ENCODE measurements at regions not wholly inside any gene's neighbourhood (a gene's known extent, or its start where the extent isn't known, plus 50 kb on each side); places are given as distances from the start of the nearest gene placed in this dataset.

DNA sequence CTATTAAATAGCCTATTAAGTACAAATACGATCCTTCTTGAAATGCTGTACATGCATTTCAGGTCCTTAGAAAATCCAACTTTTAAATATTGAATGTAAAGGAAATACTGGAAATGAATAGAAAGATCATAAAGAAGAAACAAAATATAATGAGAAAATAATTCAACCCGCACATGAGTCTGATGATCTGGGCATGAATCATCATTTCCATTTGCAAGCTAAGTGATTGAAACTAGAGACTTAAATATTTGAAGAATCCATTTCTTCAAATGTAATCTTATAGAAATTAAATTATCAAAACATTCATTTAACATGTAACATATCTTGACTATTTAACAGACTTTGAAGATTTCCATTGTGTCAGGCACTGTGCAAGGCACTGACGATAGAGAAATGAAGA, 977.0 kb downstream of the TFAP2A start:
- TF ChIP-seq GABPA (IDR thresholded peaks at IDR 0.05 in 1 of 2, conservative IDR thresholded peaks at IDR 0.05 in 1 of 2) = no peak
- TF ChIP-seq, protein P1, sequence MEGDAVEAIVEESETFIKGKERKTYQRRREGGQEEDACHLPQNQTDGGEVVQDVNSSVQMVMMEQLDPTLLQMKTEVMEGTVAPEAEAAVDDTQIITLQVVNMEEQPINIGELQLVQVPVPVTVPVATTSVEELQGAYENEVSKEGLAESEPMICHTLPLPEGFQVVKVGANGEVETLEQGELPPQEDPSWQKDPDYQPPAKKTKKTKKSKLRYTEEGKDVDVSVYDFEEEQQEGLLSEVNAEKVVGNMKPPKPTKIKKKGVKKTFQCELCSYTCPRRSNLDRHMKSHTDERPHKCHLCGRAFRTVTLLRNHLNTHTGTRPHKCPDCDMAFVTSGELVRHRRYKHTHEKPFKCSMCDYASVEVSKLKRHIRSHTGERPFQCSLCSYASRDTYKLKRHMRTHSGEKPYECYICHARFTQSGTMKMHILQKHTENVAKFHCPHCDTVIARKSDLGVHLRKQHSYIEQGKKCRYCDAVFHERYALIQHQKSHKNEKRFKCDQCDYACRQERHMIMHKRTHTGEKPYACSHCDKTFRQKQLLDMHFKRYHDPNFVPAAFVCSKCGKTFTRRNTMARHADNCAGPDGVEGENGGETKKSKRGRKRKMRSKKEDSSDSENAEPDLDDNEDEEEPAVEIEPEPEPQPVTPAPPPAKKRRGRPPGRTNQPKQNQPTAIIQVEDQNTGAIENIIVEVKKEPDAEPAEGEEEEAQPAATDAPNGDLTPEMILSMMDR (IDR thresholded peaks at IDR 0.05; ENCODE audit: low read depth, low read length, missing input control) = no peak
- TF ChIP-seq, protein P2, sequence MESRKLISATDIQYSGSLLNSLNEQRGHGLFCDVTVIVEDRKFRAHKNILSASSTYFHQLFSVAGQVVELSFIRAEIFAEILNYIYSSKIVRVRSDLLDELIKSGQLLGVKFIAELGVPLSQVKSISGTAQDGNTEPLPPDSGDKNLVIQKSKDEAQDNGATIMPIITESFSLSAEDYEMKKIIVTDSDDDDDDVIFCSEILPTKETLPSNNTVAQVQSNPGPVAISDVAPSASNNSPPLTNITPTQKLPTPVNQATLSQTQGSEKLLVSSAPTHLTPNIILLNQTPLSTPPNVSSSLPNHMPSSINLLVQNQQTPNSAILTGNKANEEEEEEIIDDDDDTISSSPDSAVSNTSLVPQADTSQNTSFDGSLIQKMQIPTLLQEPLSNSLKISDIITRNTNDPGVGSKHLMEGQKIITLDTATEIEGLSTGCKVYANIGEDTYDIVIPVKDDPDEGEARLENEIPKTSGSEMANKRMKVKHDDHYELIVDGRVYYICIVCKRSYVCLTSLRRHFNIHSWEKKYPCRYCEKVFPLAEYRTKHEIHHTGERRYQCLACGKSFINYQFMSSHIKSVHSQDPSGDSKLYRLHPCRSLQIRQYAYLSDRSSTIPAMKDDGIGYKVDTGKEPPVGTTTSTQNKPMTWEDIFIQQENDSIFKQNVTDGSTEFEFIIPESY (IDR thresholded peaks at IDR 0.05) = no peak
- TF ChIP-seq JUND (IDR thresholded peaks at IDR 0.05) = no peak
- no peak for TF ChIP-seq TAF1 (conservative IDR thresholded peaks at IDR 0.05)

Data from liver (tissue), 3 donors.